ENCODE measurements at regions not wholly inside any gene's neighbourhood (a gene's known extent, or its start where the extent isn't known, plus 50 kb on each side); places are given as distances from the start of the nearest gene placed in this dataset.

DNA sequence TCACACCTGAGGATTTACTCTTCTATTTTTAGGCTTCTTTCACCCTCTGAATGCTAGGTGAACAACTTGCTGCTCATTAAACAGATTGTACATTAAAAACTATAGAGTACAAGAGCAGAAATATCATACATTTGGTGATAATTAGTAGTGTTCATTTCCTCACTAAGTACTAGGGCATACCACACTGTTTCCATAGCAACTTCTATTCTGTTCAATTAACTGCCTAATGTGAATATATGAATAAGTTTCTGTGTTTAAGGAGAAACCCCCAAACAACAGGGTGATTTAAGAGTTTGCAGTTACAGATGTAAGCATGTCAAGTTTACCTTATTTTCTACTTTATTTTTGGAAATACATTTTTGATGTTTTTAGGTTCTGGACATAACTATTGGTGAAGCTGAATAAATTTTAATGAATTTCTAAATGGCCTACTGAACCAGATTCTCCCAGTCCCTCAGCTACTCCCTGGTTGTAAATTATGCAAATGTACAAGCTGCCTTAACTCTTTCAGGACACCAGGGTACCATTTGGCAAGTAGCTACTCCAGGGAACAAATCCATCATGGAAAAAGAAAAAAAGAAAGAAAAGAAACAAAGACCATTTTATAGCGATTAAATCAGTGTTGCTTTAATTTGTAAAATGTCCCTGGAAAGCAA is 199.8 kb upstream of the NAV3 start:
- Mint-ChIP-seq H3K4me3 (no peak overlapping the region), H3K4me1 (peaks cover 20% of the 10 kb centered on the region), H3K27me3 (ENCODE audit: insufficient read depth) (no peaks in the 10 kb centered on the region), H3K9me3 (peaks cover 2% of the 10 kb centered on the region), H3K27ac (no peak overlapping the region), H3K36me3 (ENCODE audit: low read depth) (no peaks in the 10 kb centered on the region)
- Histone ChIP-seq H3K9me3 (ENCODE audit: control insufficient read depth, low read length) (peaks cover 9% of the 10 kb centered on the region), H3K4me1 (ENCODE audit: control insufficient read depth, insufficient read depth, low read length) (no peaks in the 10 kb centered on the region), H3K4me3 (ENCODE audit: low read length) (no peak overlapping the region), H3K9ac (ENCODE audit: extremely low read depth, low read length, poor library complexity, severe bottlenecking) (no peak overlapping the region), H3K36me3 (ENCODE audit: control insufficient read depth, insufficient read depth, low read length) (no peaks in the 10 kb centered on the region), H3K27ac (ENCODE audit: low read depth, low read length) (no peak overlapping the region), H3K27me3 (ENCODE audit: control insufficient read depth, insufficient read depth, low read length, poor library complexity, severe bottlenecking) (no peaks in the 10 kb centered on the region)
- TF ChIP-seq, protein P1, sequence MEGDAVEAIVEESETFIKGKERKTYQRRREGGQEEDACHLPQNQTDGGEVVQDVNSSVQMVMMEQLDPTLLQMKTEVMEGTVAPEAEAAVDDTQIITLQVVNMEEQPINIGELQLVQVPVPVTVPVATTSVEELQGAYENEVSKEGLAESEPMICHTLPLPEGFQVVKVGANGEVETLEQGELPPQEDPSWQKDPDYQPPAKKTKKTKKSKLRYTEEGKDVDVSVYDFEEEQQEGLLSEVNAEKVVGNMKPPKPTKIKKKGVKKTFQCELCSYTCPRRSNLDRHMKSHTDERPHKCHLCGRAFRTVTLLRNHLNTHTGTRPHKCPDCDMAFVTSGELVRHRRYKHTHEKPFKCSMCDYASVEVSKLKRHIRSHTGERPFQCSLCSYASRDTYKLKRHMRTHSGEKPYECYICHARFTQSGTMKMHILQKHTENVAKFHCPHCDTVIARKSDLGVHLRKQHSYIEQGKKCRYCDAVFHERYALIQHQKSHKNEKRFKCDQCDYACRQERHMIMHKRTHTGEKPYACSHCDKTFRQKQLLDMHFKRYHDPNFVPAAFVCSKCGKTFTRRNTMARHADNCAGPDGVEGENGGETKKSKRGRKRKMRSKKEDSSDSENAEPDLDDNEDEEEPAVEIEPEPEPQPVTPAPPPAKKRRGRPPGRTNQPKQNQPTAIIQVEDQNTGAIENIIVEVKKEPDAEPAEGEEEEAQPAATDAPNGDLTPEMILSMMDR (conservative IDR thresholded peaks at IDR 0.05), result peak; percentile 42
- DNase-seq, result no peak
- 94 to 100% methylated on average over 1 of the region's 1 CpG for WGBS, 2 experiments (ENCODE audit: insufficient coverage in 1 of 2, insufficient read length in 1 of 2)

GRCh38 chr12:77630344-77630743 is 200.3 kb upstream of the NAV3 start:
- Mint-ChIP-seq H3K36me3 (ENCODE audit: low read depth) (no peaks in the 10 kb centered on the region), H3K27ac (no peak overlapping the region), H3K27me3 (ENCODE audit: insufficient read depth) (no peaks in the 10 kb centered on the region), H3K4me3 (no peak overlapping the region), H3K4me1 (peaks cover 24% of the 10 kb centered on the region), H3K9me3 (peaks cover 2% of the 10 kb centered on the region)
- WGBS, 2 experiments (ENCODE audit: insufficient coverage in 1 of 2, insufficient read length in 1 of 2), result 78% methylated on average over 2 of the region's 3 CpGs; no CpG with 5 or more reads in 1 of the 2 experiments
- Histone ChIP-seq H3K36me3 (ENCODE audit: control insufficient read depth, insufficient read depth, low read length) (no peaks in the 10 kb centered on the region), H3K27me3 (ENCODE audit: control insufficient read depth, insufficient read depth, low read length, poor library complexity, severe bottlenecking) (no peaks in the 10 kb centered on the region), H3K27ac (ENCODE audit: low read depth, low read length) (no peak overlapping the region), H3K9ac (ENCODE audit: extremely low read depth, low read length, poor library complexity, severe bottlenecking) (no peak overlapping the region), H3K4me3 (ENCODE audit: low read length) (no peak overlapping the region), H3K4me1 (ENCODE audit: control insufficient read depth, insufficient read depth, low read length) (no peaks in the 10 kb centered on the region), H3K9me3 (ENCODE audit: control insufficient read depth, low read length) (peaks cover 10% of the 10 kb centered on the region)
- DNase-seq, result no peak
- TF ChIP-seq, protein P1 (conservative IDR thresholded peaks at IDR 0.05), result no peak

DNA sequence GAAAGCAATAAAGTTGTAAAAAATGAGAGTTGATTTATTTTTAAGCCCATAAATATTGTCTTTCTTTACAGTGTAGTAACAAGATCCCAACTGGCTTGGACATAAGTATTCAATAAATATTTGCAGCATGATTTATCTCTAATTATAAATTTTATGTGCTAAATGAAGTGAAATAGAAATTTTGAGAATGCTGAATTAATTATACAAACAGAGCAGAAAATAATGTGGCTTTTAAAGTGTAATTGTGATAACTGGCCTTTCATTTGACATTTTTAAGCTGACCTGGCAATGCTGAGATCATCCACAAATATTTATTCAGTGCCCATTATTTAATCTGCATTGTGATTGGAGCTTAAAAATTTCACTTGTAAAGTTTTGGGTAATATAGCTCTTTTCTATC is 201.6 kb upstream of the NAV3 start:
- H3K36me3 ChIP-seq (ENCODE audit: control insufficient read depth, insufficient read depth, low read length), result no peaks in the 10 kb centered on the region
- H3K9ac ChIP-seq (ENCODE audit: extremely low read depth, low read length, poor library complexity, severe bottlenecking), result no peak overlapping the region
- Mint-ChIP-seq H3K4me1 (peaks cover 31% of the 10 kb centered on the region), H3K27ac (no peak overlapping the region), H3K36me3 (ENCODE audit: low read depth) (no peaks in the 10 kb centered on the region), H3K9me3 (peaks cover 2% of the 10 kb centered on the region), H3K27me3 (ENCODE audit: insufficient read depth) (no peaks in the 10 kb centered on the region), H3K4me3 (no peak overlapping the region)
- no peak overlapping the region for H3K4me3 ChIP-seq (ENCODE audit: low read length)
- no peak for DNase-seq
- no peaks in the 10 kb centered on the region for H3K27me3 ChIP-seq (ENCODE audit: control insufficient read depth, insufficient read depth, low read length, poor library complexity, severe bottlenecking)
- TF ChIP-seq, protein P1 (conservative IDR thresholded peaks at IDR 0.05), result no peak
- H3K27ac ChIP-seq (ENCODE audit: low read depth, low read length), result no peak overlapping the region
- H3K4me1 ChIP-seq (ENCODE audit: control insufficient read depth, insufficient read depth, low read length), result no peaks in the 10 kb centered on the region
- peaks cover 10% of the 10 kb centered on the region for H3K9me3 ChIP-seq (ENCODE audit: control insufficient read depth, low read length)
